ENCODE measurements at regions not wholly inside any gene's neighbourhood (a gene's known extent, or its start where the extent isn't known, plus 50 kb on each side); places are given as distances from the start of the nearest gene placed in this dataset.

- intact Hi-C loops (cut with micrococcal nuclease) = no loop called here
- Histone ChIP-seq H3K9ac (ENCODE audit: low read length) (no peak overlapping the region), H3K36me3 (replicated peaks in 1 of 2; ENCODE audit: control extremely low read depth in 1 of 2, control insufficient read depth in 1 of 2, extremely low read depth in 1 of 2, insufficient read depth in 2 of 2, low read length in 1 of 2) (no peaks in the 10 kb centered on the region), H3K4me2 (replicated peaks; ENCODE audit: low read depth, low read length, poor library complexity, severe bottlenecking) (no peak overlapping the region), H3K4me1 (ENCODE audit: control insufficient read depth in 2 of 2, insufficient read depth in 2 of 2, low read length in 2 of 2) (peaks cover 0 to 2% of the 10 kb centered on the region in 2 donors), H3K27me3 (replicated peaks in 1 of 4; ENCODE audit: control extremely low read depth in 1 of 4, control insufficient read depth in 3 of 4, insufficient read depth in 4 of 4, low read length in 3 of 4) (peaks cover 0 to 34% (median 5%) of the 10 kb centered on the region in 4 experiments), H4K20me1 (ENCODE audit: control insufficient read depth, insufficient read depth, low read length, poor library complexity, severe bottlenecking) (no peaks in the 10 kb centered on the region), H3K4me3 (ENCODE audit: control extremely low read depth in 1 of 5, extremely low read depth in 1 of 5, insufficient read depth in 1 of 5, low read depth in 2 of 5, low read length in 4 of 5) (no peak overlapping the region), H2AFZ (ENCODE audit: insufficient read depth, low read depth, low read length, poor library complexity, severe bottlenecking) (no peak overlapping the region), H3K27ac (ENCODE audit: low read length in 2 of 2) (no peak overlapping the region), H3K9me3 (ENCODE audit: control extremely low read depth in 1 of 3, control insufficient read depth in 2 of 3, insufficient read depth in 1 of 3, low read length in 2 of 3) (peaks cover 0 to 10% (median 0%) of the 10 kb centered on the region in 3 donors), H3K79me2 (ENCODE audit: control insufficient read depth, insufficient read depth, low read length) (no peaks in the 10 kb centered on the region)
- POLR2A ChIA-PET = no interaction called here
- Mint-ChIP-seq H3K27ac (no peak overlapping the region), H3K4me3 (no peak overlapping the region), H3K4me1 (peaks cover 6% of the 10 kb centered on the region), H3K27me3 (peaks cover 53% of the 10 kb centered on the region), H3K9me3 (ENCODE audit: insufficient read depth) (no peaks in the 10 kb centered on the region)
- CTCF ChIA-PET = no interaction called here
- ATAC-seq (ENCODE audit: low read depth) (no peak), DNase-seq (no peak)
- WGBS (ENCODE audit: insufficient coverage) = 2% methylated on average over 68 of the region's 68 CpGs
- TF ChIP-seq, protein P1, sequence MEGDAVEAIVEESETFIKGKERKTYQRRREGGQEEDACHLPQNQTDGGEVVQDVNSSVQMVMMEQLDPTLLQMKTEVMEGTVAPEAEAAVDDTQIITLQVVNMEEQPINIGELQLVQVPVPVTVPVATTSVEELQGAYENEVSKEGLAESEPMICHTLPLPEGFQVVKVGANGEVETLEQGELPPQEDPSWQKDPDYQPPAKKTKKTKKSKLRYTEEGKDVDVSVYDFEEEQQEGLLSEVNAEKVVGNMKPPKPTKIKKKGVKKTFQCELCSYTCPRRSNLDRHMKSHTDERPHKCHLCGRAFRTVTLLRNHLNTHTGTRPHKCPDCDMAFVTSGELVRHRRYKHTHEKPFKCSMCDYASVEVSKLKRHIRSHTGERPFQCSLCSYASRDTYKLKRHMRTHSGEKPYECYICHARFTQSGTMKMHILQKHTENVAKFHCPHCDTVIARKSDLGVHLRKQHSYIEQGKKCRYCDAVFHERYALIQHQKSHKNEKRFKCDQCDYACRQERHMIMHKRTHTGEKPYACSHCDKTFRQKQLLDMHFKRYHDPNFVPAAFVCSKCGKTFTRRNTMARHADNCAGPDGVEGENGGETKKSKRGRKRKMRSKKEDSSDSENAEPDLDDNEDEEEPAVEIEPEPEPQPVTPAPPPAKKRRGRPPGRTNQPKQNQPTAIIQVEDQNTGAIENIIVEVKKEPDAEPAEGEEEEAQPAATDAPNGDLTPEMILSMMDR (IDR thresholded peaks at IDR 0.05) = no peak
- TF ChIP-seq EZH2 (IDR thresholded peaks at IDR 0.05; ENCODE audit: borderline replicate concordance, insufficient read depth, low read depth, low read length, poor library complexity, severe bottlenecking) = no peak
Observed at GRCh38 chr3:128555098-128555825, 62.3 kb upstream of the GATA2 start.

GRCh38 chr3:128554465-128555097, 61.6 kb upstream of the GATA2 start:
- no peaks in the 10 kb centered on the region for H3K36me3 ChIP-seq (replicated peaks in 1 of 2; ENCODE audit: control extremely low read depth in 1 of 2, control insufficient read depth in 1 of 2, extremely low read depth in 1 of 2, insufficient read depth in 2 of 2, low read length in 1 of 2)
- no peak overlapping the region for H3K4me2 ChIP-seq (replicated peaks; ENCODE audit: low read depth, low read length, poor library complexity, severe bottlenecking)
- no peaks in the 10 kb centered on the region for H3K79me2 ChIP-seq (ENCODE audit: control insufficient read depth, insufficient read depth, low read length)
- intact Hi-C loops (cut with micrococcal nuclease) = no loop called here
- Mint-ChIP-seq H3K27ac (no peak overlapping the region), H3K4me3 (no peak overlapping the region), H3K4me1 (peaks cover 6% of the 10 kb centered on the region), H3K9me3 (ENCODE audit: insufficient read depth) (no peaks in the 10 kb centered on the region), H3K27me3 (peaks cover 52% of the 10 kb centered on the region)
- peaks cover 0 to 2% of the 10 kb centered on the region in 2 donors for H3K4me1 ChIP-seq (ENCODE audit: control insufficient read depth in 2 of 2, insufficient read depth in 2 of 2, low read length in 2 of 2)
- no peak for ATAC-seq (ENCODE audit: low read depth)
- WGBS (ENCODE audit: insufficient coverage) = 82% methylated on average over 28 of the region's 28 CpGs
- TF ChIP-seq, protein P1 (IDR thresholded peaks at IDR 0.05) = no peak
- no peak for TF ChIP-seq EZH2 (IDR thresholded peaks at IDR 0.05; ENCODE audit: borderline replicate concordance, insufficient read depth, low read depth, low read length, poor library complexity, severe bottlenecking)
- H3K9me3 ChIP-seq (ENCODE audit: control extremely low read depth in 1 of 3, control insufficient read depth in 2 of 3, insufficient read depth in 1 of 3, low read length in 2 of 3) = peaks cover 0 to 10% (median 0%) of the 10 kb centered on the region in 3 donors
- peaks cover 0 to 35% (median 5%) of the 10 kb centered on the region in 4 experiments for H3K27me3 ChIP-seq (replicated peaks in 1 of 4; ENCODE audit: control extremely low read depth in 1 of 4, control insufficient read depth in 3 of 4, insufficient read depth in 4 of 4, low read length in 3 of 4)
- H3K27ac ChIP-seq (ENCODE audit: low read length in 2 of 2) = no peak overlapping the region
- no peak overlapping the region for H3K9ac ChIP-seq (ENCODE audit: low read length)
- DNase-seq = no peak
- H3K4me3 ChIP-seq (ENCODE audit: control extremely low read depth in 1 of 5, extremely low read depth in 1 of 5, insufficient read depth in 1 of 5, low read depth in 2 of 5, low read length in 4 of 5) = no peak overlapping the region
- no peak overlapping the region for H2AFZ ChIP-seq (ENCODE audit: insufficient read depth, low read depth, low read length, poor library complexity, severe bottlenecking)
- POLR2A ChIA-PET = no interaction called here
- CTCF ChIA-PET = no interaction called here
- H4K20me1 ChIP-seq (ENCODE audit: control insufficient read depth, insufficient read depth, low read length, poor library complexity, severe bottlenecking) = no peaks in the 10 kb centered on the region
